HG02943 (cell line): ENCODE measurements at regions not wholly inside any gene's neighbourhood (a gene's known extent, or its start where the extent isn't known, plus 50 kb on each side); places are given as distances from the start of the nearest gene placed in this dataset.
"Not testable (repeated sequence)": the region's sequence is repeated elsewhere in the genome, so short reads cannot be mapped to it uniquely, and the experiment has no call there.

Experiments used
- ATAC-seq: cut with Tn5 transposase; IDR thresholded peaks from one replicate; pipeline ENCODE4 v1.9.1; 2021; ENCODE audit warnings: mild to moderate bottlenecking, low read depth, moderate library complexity; ENCODE audit not compliant: unreplicated experiment

DNA sequence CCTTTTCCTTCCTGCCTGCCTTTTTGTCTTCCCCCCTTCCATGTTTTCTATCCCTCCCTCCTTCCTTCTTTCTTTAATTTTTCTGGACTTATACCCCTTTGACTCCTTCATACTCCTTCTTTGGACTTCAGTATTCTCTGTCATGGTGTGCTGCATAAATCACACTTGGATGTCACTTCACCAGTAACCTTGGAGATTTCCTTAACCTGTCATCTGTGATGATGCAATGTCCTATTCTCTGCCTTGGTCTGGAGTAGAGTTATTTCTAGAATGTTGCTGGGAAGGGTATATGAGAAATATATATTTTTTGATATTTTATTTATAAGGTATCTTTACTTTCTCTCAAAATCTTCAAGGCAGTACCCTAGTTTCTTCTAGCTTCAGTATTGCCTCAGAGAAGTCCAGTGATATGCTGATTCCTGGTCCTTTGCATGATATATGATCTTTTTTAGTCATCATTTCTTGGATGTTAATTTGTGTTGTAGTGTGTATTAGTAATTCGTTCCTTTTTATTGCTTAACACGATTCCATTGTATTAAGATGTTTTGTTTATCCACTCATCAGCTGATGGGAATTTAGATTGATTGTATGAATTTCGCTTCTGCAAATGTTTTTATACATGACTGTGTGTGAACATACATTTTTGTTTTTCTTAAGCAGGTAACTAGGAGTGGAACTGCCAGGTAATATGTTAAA lies 206.9 kb upstream of the MBL2 start:
- ATAC-seq: no peak

DNA sequence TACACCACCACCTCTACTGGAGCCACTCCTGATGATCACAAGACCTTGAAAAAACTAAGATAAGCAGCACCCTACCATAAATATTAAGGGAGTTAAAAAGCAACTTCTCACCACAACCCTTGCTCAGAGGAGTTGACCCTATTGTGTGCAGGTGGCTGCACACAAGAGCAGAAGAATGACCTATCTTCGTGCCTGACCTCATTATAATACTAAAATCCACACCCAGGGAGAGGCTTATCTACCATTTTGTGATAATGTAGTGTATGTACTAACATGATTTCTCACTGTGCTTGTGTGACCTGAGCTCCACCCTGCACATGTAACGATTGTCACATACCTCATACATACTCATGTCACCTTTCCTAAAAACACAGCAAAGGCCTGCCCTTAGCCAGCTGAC lies 205.0 kb upstream of the MBL2 start:
- ATAC-seq: no peak

GRCh38 chr10:52967806-52968795 lies 195.5 kb upstream of the MBL2 start:
- ATAC-seq: no peak

- no peak for ATAC-seq
Observed at GRCh38 chr10:52966904-52967303, 194.3 kb upstream of the MBL2 start.

DNA sequence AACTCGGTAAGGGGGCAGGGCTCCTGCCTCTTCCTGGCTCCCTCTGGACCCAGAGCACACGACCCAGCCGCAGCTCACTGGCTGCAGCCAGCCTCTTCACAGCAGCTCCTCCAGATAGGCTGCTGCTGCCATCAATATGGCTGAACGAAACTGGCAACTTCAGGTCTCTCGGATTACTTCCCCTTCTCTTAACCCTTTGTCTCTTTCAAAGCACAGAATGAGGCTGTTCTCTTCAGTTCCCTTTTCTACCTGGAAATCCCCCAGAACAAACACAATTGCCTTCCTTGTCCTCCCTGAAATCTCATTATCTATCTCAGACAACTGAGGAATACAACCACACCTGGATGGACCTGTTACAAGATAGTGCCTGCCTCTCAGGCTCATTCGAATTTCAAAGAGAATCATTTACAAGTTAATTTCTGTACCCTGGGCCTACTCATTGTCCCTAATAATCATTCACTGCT lies 193.4 kb upstream of the MBL2 start:
- peak; percentile 97 for ATAC-seq

- ATAC-seq: peak; percentile 5
Observed at GRCh38 chr10:52965509-52965908, 192.9 kb upstream of the MBL2 start.

DNA sequence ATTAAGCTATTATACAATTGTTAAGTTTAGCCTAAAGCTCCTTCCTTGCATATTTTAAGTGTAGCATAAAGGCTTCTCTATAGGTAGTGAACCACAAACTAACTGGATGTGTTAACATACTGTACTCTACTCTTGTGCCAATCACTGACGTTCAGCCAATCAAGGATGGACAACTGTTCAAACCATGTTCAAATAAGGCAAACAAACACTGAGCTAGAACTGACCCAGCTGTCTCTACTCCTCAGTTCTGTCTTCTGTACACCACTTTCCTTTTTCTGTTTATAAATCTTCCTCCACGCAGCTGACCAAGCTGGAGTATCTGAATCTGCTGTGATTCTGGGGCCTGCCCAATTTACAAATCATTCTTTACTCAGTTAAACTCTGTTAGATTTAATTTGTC lies 188.7 kb upstream of the MBL2 start:
- ATAC-seq: no peak

DNA sequence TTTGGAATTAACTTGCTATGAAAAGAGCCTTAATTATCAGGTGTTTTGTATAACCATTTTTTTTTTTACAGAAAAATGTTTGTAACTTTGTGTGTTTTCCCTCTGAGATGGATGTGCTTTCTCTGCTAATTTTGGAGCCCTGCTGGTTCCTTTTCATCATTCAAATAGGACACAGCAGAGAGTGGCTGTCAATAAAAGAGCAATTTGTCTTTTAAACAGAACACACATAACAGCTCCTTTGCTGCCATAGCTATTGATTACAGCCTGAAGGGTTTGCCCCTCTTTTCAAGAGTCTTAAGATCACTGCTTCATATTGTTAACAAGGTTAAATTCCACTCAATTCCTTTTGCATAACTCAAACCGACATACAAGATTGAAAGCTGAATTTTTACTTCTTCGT lies 187.2 kb upstream of the MBL2 start:
- ATAC-seq: no peak

GRCh38 chr10:52956861-52957260 lies 184.3 kb upstream of the MBL2 start:
- ATAC-seq: no peak

- no peak for ATAC-seq
Observed at GRCh38 chr10:52956461-52956860, 183.9 kb upstream of the MBL2 start.

GRCh38 chr10:52955337-52955736 lies 182.8 kb upstream of the MBL2 start:
- ATAC-seq: no peak

DNA sequence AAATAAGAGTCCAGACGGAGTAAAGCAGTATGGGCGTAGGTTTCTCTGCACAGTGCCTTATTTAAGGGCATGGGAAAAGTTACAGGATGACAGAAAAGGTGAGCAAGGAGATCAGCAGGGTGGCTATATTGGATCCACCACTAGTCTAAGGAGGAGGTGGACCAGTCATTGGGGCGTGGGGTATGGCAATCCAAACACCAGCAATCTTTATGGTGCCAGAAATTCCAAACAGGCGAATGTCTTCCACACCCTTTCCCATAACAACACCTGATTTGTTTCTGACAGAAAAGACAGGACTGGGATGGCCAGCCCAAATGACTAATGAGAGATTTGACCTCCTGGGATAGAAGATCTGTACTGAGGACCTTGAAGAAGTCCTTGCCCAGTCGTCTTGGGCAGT lies 181.8 kb upstream of the MBL2 start:
- ATAC-seq: no peak

DNA sequence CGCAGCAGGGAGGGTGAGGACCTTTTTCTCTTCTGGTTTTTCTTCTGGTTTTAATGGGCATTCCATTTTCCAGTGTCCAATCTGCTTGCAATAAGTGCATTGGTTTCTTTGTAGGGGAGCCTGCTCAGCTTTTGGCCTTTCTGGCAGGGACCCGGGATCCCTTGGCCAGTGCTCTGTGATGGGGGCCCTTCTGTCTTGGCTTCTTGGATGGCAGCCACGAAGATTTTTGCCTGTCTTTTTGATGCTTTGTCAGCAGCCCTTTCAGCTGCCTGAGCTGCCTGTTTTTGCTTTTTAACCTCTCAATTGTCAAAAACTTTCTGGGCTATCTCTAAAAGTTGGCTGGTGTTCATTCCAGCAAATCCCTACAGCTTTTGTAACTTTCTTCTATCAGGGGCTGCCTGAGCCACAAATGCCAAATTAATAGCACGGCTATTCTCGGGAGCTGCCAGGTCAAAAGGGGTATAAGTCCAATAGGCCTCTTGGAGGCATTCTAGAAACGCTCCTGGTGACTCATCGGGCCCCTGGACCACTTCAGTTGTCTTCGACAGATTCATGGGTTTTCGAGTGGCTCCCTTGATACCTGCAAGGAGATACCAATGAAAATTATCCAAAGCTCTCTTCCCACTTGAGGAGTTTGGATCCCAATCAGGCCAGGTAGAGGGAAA lies 179.9 kb upstream of the MBL2 start:
- no peak for ATAC-seq

DNA sequence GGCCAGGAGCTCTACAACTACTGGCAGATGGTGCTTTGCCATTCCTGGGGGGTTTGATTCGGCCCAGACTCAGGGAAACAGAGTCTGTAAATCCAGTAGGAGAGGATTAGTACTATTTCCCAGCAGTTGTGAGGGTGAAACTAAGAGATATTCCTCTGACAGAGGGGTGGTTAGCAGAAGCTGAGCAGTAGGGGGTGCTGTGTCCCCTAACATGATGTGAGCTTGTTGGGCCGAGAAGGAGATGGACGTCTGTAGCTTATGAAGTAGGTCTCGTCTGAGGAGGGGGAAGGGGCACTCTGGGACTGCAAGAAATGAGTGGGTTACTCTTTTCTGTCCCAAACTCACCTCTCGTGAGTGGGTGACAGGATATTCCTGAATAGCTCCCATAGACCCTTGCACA lies 179.2 kb upstream of the MBL2 start:
- ATAC-seq: peak; percentile 93

DNA sequence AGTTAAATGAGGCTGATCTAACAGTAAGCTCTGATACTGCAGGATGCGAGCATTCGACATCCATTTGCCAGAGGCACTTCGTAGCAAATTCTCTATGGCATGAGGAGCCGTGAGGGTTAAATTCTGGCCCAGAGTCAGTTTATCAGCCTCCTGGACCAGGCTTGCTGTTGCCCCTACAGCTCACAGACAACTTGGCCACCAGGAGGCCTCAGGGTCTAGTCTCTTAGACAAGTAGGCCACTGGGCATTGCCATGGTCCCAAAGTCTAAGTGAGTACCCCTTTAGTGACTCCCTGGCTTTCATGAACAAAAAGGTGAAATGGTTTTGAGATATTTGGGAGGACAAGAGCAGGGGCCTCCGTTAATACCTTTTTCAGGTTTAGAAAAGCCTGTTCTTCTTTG lies 178.0 kb upstream of the MBL2 start:
- ATAC-seq: no peak

- ATAC-seq: no peak
Observed at GRCh38 chr10:52949899-52950298, 177.3 kb upstream of the MBL2 start.

- no peak for ATAC-seq
Observed at GRCh38 chr10:52946486-52946885, 173.9 kb upstream of the MBL2 start.

DNA sequence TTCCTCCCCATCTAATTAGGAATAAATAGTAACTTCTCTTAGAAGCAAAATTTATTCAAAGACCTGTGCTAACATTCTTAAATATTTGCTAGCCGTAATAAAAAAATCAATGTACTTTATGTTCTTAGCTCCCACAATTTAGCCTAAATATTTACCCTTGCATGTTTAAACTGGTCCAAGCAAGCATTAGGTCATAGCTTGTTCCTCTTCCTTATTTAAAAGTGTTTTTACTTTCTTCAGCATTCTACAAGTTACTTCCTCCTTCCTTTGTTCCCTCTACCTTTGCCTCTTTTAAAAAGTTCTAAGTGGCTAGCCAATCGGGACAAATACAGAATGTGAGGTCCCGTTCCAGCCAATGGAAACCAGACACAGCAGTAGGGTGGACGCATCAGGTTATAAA lies 172.9 kb upstream of the MBL2 start:
- not testable (repeated sequence) for ATAC-seq

GRCh38 chr10:52940921-52941320 lies 168.3 kb upstream of the MBL2 start:
- no peak for ATAC-seq

- ATAC-seq: no peak
Observed at GRCh38 chr10:52939894-52940293, 167.3 kb upstream of the MBL2 start.

DNA sequence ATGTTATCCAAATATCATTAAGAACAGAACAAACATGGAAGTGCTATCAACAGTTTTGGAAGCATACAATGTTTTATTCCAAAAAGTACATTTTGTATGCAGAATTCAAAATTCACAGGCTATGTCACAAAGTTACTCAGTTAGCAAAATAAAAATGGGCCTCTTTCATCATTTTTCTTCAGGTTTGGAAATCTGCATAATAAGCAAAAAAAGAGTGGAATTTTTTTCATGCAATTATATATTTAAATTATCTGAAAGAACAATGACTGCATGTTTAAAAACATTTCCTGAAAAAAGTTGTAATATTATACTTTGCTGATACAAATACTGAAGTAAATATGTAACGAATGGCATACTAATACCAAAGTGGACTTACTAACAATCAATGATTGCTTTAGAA lies 161.2 kb upstream of the MBL2 start:
- ATAC-seq: no peak
